ENCODE measurements at regions not wholly inside any gene's neighbourhood (a gene's known extent, or its start where the extent isn't known, plus 50 kb on each side); places are given as distances from the start of the nearest gene placed in this dataset.

GRCh38 chr10:117928741-117929140 is 118.0 kb downstream of the RAB11FIP2 start:
- Histone ChIP-seq H3K9me3 (no peaks in the 10 kb centered on the region), H3K4me3 (no peak overlapping the region), H3K27me3 (no peaks in the 10 kb centered on the region), H3K4me1 (no peaks in the 10 kb centered on the region), H3K36me3 (replicated peaks in 1 of 2; ENCODE audit: insufficient read depth in 1 of 2, low read depth in 2 of 2) (no peaks in the 10 kb centered on the region), H3K27ac (no peak overlapping the region)
- WGBS, 2 donors: 60 to 64% methylated on average over 6 of the region's 6 CpGs
- DNase-seq: no peak
- intact Hi-C loops (cut with DNase I): no loop called here
- no peak for ATAC-seq
- TF ChIP-seq POLR2A (IDR thresholded peaks at IDR 0.05) (no peak), CTCF (IDR thresholded peaks at IDR 0.05) (no peak)

DNA sequence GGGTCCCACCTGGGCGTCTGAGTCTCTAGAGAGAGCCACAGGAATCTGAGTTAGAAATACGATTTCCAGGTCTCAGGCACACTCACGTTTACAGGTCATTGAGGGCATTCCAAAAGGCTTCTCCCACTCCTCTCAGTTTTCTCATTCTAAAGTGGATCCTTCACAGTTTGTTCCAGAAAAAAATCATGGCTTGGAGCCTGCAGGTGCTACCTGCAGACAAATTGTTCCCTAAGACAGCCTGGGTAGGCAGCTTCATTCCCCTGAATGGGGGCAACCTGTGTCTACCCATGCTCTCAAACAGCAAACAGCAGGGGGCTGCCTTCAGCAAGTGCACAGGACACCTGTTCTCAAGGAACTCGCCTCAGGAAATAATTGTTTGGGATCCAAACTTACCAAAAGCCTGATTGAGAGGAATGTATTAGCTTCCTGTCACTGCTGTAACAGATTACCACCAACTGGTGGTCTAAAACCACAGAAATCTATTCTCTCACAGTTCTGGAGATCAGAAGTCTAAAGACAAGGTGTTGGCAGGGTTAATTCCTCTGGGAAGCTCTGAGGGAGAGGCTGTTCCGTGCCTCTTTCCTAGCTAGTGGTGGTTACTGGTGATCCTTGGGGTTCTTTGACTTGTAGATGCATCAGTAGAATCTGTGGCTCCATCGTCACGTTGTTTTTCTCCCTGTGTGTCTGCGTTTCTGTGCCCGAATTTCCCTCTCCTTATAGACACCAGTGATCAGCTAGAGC is 117.2 kb downstream of the RAB11FIP2 start:
- Histone ChIP-seq H3K4me3 (no peak overlapping the region), H3K4me1 (no peaks in the 10 kb centered on the region), H3K36me3 (replicated peaks in 1 of 2; ENCODE audit: insufficient read depth in 1 of 2, low read depth in 2 of 2) (no peaks in the 10 kb centered on the region), H3K9me3 (no peaks in the 10 kb centered on the region), H3K27ac (no peak overlapping the region), H3K27me3 (no peaks in the 10 kb centered on the region)
- DNase-seq: peak in 1 of 4 donors; percentile 17
- 40 to 41% methylated on average over 9 of the region's 9 CpGs for WGBS, 2 donors
- intact Hi-C loops (cut with DNase I): no loop called here
- ATAC-seq: no peak
- peak in 1 of 7 experiments; percentile 10 for TF ChIP-seq CTCF (IDR thresholded peaks at IDR 0.05)
- TF ChIP-seq POLR2A (IDR thresholded peaks at IDR 0.05): no peak

GRCh38 chr10:117931078-117931477 is 115.7 kb downstream of the RAB11FIP2 start:
- no peaks in the 10 kb centered on the region for H3K27me3 ChIP-seq
- DNase-seq: no peak
- no peak overlapping the region for H3K27ac ChIP-seq
- 90 to 97% methylated on average over 2 of the region's 2 CpGs for WGBS, 2 donors
- intact Hi-C loops (cut with DNase I): no loop called here
- no peaks in the 10 kb centered on the region for H3K36me3 ChIP-seq (replicated peaks in 1 of 2; ENCODE audit: insufficient read depth in 1 of 2, low read depth in 2 of 2)
- no peak overlapping the region for H3K4me3 ChIP-seq
- ATAC-seq: no peak
- H3K4me1 ChIP-seq: no peaks in the 10 kb centered on the region
- no peak for TF ChIP-seq POLR2A (IDR thresholded peaks at IDR 0.05)
- no peak for TF ChIP-seq CTCF (IDR thresholded peaks at IDR 0.05)
- no peaks in the 10 kb centered on the region for H3K9me3 ChIP-seq

DNA sequence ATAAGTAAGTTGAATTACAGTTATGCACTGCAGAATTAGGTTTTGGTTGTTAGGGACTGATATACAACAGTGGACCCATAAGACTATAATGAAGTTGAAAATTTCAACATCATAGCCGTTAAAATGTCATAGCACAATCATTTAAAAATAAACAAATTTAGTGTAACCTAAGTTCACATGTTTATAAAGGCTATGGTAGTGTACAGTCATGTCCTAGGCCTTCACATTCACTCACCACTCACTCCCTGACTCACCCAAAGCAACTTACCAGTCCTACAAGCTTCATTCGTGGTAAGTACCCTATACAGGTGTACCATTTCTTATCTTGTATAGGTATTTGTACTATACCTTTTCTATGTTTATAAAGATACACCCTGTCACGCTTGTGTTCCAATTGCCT is 113.7 kb downstream of the RAB11FIP2 start:
- intact Hi-C loops (cut with DNase I): no loop called here
- ATAC-seq: no peak

More for the DNA sequence above, 113.7 kb downstream of the RAB11FIP2 start:
- Histone ChIP-seq H3K27me3 (no peaks in the 10 kb centered on the region), H3K9me3 (no peaks in the 10 kb centered on the region), H3K4me3 (no peak overlapping the region), H3K27ac (no peak overlapping the region), H3K4me1 (no peaks in the 10 kb centered on the region), H3K36me3 (replicated peaks in 1 of 2; ENCODE audit: insufficient read depth in 1 of 2, low read depth in 2 of 2) (no peaks in the 10 kb centered on the region)
- TF ChIP-seq POLR2A (IDR thresholded peaks at IDR 0.05) (no peak), CTCF (IDR thresholded peaks at IDR 0.05) (no peak)
- WGBS, 2 donors: 56 to 65% methylated on average over 3 of the region's 3 CpGs
- DNase-seq: no peak
